HPDE6-E6E7 (cell line): ENCODE measurements at regions not wholly inside any gene's neighbourhood (a gene's known extent, or its start where the extent isn't known, plus 50 kb on each side); places are given as distances from the start of the nearest gene placed in this dataset.

ENCODE experiments used
- DNase-seq: peaks from one replicate; pipeline ENCODE4 v3.0.0; 2011; ENCODE audit warnings: missing footprints; ENCODE audit errors: extremely low spot score

- no peak for DNase-seq
Observed at GRCh38 chr17:72258711-72259110, 137.9 kb downstream of the SOX9 start.

GRCh38 chr17:72259922-72260321 is 139.1 kb downstream of the SOX9 start:
- DNase-seq = no peak

- DNase-seq = no peak
Observed at GRCh38 chr17:72262766-72263165, 141.9 kb downstream of the SOX9 start.

GRCh38 chr17:72264682-72265405 is 144.0 kb downstream of the SOX9 start:
- no peak for DNase-seq

GRCh38 chr17:72266112-72266775 is 145.4 kb downstream of the SOX9 start:
- no peak for DNase-seq

GRCh38 chr17:72267601-72268000 is 146.8 kb downstream of the SOX9 start:
- DNase-seq = no peak

GRCh38 chr17:72268431-72268830 is 147.6 kb downstream of the SOX9 start:
- no peak for DNase-seq

GRCh38 chr17:72270273-72270924 is 149.6 kb downstream of the SOX9 start:
- no peak for DNase-seq

- no peak for DNase-seq
Observed at GRCh38 chr17:72271603-72272002, 150.8 kb downstream of the SOX9 start.

GRCh38 chr17:72273289-72274056 is 152.7 kb downstream of the SOX9 start:
- peak; percentile 67 for DNase-seq

- no peak for DNase-seq
Observed at GRCh38 chr17:72274614-72275013, 153.8 kb downstream of the SOX9 start.

GRCh38 chr17:72280881-72281280 is 160.1 kb downstream of the SOX9 start:
- DNase-seq = no peak

GRCh38 chr17:72282439-72283029 is 161.7 kb downstream of the SOX9 start:
- no peak for DNase-seq

GRCh38 chr17:72284806-72285205 is 164.0 kb downstream of the SOX9 start:
- DNase-seq = no peak

GRCh38 chr17:72287586-72287985 is 166.8 kb downstream of the SOX9 start:
- DNase-seq = no peak

- DNase-seq = no peak
Observed at GRCh38 chr17:72294487-72294893, 173.7 kb downstream of the SOX9 start.

- DNase-seq = no peak
Observed at GRCh38 chr17:72295916-72296315, 175.1 kb downstream of the SOX9 start.

- no peak for DNase-seq
Observed at GRCh38 chr17:72296456-72296855, 175.6 kb downstream of the SOX9 start.

- DNase-seq = peak; percentile 65
Observed at GRCh38 chr17:72297326-72298115, 176.7 kb downstream of the SOX9 start.

GRCh38 chr17:72299100-72299499 is 178.3 kb downstream of the SOX9 start:
- DNase-seq = no peak

- no peak for DNase-seq
Observed at GRCh38 chr17:72299592-72299991, 178.8 kb downstream of the SOX9 start.
